ENCODE measurements at regions not wholly inside any gene's neighbourhood (a gene's known extent, or its start where the extent isn't known, plus 50 kb on each side); places are given as distances from the start of the nearest gene placed in this dataset.

GRCh38 chr4:89363786-89364185 lies 56.2 kb upstream of the GPRIN3 start:
- no peaks in the 10 kb centered on the region for H3K36me3 ChIP-seq
- no peaks in the 10 kb centered on the region for H3K9me3 ChIP-seq
- H3K4me1 ChIP-seq = no peaks in the 10 kb centered on the region
- H3K27ac ChIP-seq = no peak overlapping the region
- DNase-seq (ENCODE audit: low spot score in 2 of 2) = no peak
- H3K27me3 ChIP-seq = no peaks in the 10 kb centered on the region
- 91% methylated on average over 7 of the region's 7 CpGs for WGBS
- TF ChIP-seq, protein P1, sequence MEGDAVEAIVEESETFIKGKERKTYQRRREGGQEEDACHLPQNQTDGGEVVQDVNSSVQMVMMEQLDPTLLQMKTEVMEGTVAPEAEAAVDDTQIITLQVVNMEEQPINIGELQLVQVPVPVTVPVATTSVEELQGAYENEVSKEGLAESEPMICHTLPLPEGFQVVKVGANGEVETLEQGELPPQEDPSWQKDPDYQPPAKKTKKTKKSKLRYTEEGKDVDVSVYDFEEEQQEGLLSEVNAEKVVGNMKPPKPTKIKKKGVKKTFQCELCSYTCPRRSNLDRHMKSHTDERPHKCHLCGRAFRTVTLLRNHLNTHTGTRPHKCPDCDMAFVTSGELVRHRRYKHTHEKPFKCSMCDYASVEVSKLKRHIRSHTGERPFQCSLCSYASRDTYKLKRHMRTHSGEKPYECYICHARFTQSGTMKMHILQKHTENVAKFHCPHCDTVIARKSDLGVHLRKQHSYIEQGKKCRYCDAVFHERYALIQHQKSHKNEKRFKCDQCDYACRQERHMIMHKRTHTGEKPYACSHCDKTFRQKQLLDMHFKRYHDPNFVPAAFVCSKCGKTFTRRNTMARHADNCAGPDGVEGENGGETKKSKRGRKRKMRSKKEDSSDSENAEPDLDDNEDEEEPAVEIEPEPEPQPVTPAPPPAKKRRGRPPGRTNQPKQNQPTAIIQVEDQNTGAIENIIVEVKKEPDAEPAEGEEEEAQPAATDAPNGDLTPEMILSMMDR (IDR thresholded peaks at IDR 0.05) = no peak
- TF ChIP-seq EP300 (IDR thresholded peaks at IDR 0.05) (no peak), POLR2AphosphoS5 (IDR thresholded peaks at IDR 0.05) (no peak), POLR2A (IDR thresholded peaks at IDR 0.05) (no peak)
- H3K4me3 ChIP-seq = no peak overlapping the region

DNA sequence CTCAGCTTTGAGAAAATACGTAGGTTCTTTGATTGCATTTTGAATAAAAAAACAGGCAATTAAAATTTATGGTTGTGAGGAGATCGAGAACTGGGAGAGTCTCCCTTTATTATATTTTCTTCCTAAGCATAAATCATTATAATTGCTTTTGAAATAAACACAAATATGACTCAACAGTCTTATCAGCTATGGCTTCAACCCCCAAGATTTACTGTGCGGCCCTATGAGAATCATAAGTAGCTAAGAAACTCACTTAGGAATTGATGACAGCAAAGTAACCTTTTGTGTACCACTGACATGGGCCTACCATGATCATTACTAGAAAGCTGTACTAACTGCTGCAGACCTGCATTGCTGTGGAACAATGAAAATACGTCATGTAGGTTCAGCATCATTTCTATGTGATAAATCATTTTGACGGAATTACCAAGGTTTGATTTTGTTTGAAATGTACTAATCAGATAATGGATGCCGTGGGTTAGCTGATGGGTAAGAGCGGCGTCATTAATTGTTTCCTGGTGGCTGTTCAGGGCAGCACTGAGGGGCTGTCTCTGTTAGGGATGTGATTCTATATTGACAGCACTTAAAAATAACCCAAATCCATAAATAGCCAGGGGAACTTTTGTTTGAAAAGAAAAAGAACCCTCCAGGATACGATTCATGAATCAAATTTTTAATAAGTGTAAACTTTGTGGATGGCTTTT lies 51.5 kb upstream of the GPRIN3 start:
- Histone ChIP-seq H3K9me3 (no peaks in the 10 kb centered on the region), H3K27me3 (no peaks in the 10 kb centered on the region), H3K27ac (no peak overlapping the region), H3K36me3 (no peaks in the 10 kb centered on the region), H3K4me1 (no peaks in the 10 kb centered on the region), H3K4me3 (no peak overlapping the region)
- TF ChIP-seq EP300 (IDR thresholded peaks at IDR 0.05) (no peak), POLR2A (IDR thresholded peaks at IDR 0.05) (no peak), POLR2AphosphoS5 (IDR thresholded peaks at IDR 0.05) (no peak)
- TF ChIP-seq, protein P1 (IDR thresholded peaks at IDR 0.05) = no peak
- 82% methylated on average over 9 of the region's 9 CpGs for WGBS
- DNase-seq (ENCODE audit: low spot score in 2 of 2) = no peak

GRCh38 chr4:89357787-89358186 lies 50.2 kb upstream of the GPRIN3 start:
- Histone ChIP-seq H3K4me3 (no peak overlapping the region), H3K36me3 (no peaks in the 10 kb centered on the region), H3K27me3 (no peaks in the 10 kb centered on the region), H3K9me3 (no peaks in the 10 kb centered on the region), H3K4me1 (no peaks in the 10 kb centered on the region), H3K27ac (no peak overlapping the region)
- WGBS = 84% methylated on average over 3 of the region's 3 CpGs
- TF ChIP-seq EP300 (IDR thresholded peaks at IDR 0.05) = no peak
- TF ChIP-seq, protein P1 (IDR thresholded peaks at IDR 0.05) = no peak
- no peak for TF ChIP-seq POLR2A (IDR thresholded peaks at IDR 0.05)
- TF ChIP-seq POLR2AphosphoS5 (IDR thresholded peaks at IDR 0.05) = no peak
- no peak for DNase-seq (ENCODE audit: low spot score in 2 of 2)
